Hematopoietic multipotent progenitor cell treated with erythropoietin and hydrocortisone succinate and interleukin-3 and kit ligand, for 15 days (in vitro differentiated cells): ENCODE measurements at regions not wholly inside any gene's neighbourhood (a gene's known extent, or its start where the extent isn't known, plus 50 kb on each side); places are given as distances from the start of the nearest gene placed in this dataset.

Experiments
- DNase-seq: peaks from one replicate; pipeline ENCODE4 v3.0.0-alpha.2; 2015; ENCODE audit warnings: low spot score

DNA sequence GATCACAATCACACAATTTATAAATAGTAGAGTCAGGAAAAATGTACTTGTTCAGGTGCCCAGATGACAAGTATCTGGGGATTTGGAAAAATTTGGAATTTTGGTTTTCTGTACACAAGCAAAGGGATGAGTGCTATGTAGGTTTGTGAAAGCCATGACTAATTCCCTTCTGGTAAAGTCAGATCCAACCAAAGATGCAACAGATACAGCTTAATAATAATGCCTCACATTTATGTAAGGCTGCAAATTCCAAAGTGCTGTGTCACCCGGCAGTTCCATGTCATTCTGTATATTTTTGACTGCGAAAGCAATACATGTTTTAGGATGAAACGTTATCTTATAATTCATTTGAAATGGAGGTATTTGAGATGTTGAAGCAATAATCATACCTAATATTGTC lies 102.7 kb upstream of the AGBL1 start:
- DNase-seq, result no peak

DNA sequence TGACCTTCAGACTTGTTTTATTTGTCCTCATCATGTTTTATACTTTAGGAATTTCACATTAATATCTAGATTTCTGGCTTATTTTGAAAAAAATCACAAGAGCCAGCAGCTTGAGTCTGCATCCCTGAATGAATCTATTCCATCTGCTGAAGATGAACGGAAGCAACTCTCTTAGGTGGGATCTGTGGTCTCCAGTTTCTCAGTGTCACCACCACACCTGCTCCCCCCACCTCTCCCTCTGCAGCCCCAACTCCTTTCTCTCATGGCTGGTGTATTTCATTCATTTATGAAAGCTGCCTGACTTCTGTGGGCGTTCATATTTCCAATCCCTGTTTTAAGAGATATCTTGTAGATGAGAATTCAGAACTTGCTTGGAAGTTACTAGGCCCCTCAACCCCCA lies 102.1 kb upstream of the AGBL1 start:
- DNase-seq, result no peak

DNA sequence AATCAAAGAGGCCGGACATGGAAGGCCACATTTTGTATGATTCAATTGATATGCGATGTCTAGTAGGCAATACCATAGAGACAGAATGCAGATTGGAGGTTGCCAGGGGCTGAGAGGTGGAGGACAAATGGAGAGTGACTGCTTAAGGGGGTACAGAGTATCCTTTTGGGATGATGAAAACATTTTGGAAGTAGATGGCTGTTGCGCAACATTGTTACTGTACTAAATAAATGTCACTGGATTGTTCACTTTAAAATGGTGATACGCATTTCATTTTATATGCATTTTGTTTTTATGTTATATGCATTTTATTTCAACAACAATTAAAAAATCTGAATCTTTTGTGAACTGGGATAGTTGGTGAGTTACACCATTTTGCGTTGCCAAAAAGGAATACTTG lies 99.7 kb upstream of the AGBL1 start:
- DNase-seq, result no peak

DNA sequence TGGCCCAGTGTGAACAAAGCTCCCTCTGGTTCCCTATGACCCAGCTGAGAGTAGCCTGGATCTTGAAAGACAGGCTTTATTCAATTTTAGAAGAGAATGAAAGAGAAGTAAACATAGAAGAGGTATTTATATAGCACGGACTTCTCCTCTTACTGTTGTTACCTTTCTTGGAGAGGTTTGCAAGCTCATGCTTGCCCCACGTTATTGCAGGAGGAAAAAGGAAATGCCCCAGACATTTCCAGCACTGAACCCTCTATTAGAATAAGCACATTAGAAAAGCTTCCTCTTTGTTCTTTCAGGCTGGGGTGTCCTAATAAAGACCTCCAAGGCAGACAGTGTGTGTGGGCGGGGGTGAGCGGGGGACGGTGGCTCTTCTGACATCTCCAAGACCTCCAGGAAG lies 98.7 kb upstream of the AGBL1 start:
- DNase-seq, result no peak

DNA sequence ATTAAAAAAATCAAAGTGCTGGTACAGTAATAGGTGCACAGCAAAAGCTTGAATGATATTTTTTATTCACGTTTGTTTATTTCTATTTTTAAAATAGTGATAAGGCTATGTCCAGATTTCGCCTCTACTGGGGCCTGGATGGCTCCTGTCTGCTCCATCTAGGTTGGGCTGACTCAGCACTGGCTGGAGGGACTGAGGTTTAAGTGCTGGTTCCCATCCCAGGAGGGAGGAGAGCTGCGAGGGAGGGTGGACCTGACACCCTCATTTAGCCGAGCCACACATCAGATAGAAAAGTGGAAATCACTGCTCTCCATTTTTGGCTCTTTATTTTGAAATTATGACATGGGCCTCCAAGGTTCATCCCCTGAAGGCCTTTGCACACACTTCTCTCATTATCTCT lies 95.4 kb upstream of the AGBL1 start:
- no peak for DNase-seq

DNA sequence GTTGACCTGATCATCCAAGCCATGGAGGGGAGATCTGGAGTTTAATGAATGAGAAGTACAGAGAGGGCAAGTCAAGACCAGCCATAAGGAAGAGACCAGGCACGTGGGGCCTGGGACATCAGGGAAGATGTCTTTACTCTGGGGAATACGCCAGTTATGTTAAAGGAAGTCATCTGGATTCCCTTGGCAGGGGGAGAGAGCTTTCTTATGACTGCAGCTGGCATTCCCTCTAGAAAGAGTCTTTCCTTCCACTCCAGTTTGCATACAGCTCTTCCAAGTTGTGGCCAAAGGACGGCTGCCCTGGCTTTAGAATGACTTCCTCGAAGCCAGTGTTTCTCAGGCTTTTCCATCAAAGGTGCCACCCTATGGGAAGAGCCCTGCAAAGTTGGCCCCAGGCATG lies 93.6 kb upstream of the AGBL1 start:
- DNase-seq, result no peak

DNA sequence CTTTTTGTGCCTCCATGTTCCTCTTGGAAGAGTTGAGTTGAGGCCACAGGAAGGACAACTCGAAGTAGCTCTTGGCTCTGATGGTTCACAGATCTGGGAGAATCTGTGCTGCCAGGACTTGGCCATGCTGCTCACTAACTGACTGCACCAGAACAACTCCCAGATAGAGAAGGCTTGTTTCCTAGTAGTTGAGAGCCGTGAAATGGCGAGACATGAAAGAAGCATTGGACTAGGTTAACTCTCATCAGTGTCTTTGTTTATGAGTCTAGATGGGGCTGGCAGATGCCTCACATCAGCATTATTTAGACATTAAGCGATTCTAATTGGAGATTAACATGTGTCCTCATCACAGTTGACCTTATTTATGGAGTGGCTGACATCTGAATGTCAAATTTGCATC lies 92.9 kb upstream of the AGBL1 start:
- DNase-seq, result no peak

DNA sequence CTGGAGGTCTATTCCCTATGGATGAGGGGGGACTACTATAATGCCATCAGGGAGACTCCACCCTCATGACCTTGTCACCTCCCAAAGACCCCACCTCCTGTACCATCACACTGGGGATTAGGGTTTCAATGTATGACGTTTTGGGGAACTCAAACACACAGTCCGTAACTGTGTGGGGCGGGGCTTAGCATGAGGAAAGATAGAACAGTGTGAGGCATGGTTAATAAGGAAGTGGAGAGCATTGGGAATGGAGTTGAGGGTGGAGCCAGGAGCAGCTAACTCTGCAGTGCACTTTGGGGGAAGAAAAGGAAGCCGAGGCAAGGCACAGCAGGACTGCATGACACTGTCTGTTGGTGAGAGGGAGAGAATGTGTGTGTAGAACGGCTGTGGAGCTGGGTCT lies 90.9 kb upstream of the AGBL1 start:
- no peak for DNase-seq

DNA sequence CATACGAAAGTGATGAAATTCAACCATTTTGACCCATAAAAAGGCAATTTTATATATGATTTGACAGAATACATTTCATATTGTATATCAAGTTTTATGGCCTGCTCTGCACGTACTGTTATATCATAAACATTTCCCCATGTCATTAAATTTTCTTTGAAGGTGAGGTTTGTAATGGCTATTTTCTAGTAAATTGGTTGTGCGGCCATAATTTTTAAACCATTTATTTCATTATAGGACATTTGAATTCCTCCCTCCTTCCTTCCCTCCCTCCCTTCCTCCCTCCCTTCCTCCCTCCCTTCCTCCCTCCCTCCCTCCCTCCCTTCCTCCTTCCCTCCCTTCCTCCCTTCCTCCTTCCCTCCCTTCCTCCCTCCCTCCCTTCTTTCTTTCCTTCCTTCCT lies 87.4 kb upstream of the AGBL1 start:
- DNase-seq, result no peak

DNA sequence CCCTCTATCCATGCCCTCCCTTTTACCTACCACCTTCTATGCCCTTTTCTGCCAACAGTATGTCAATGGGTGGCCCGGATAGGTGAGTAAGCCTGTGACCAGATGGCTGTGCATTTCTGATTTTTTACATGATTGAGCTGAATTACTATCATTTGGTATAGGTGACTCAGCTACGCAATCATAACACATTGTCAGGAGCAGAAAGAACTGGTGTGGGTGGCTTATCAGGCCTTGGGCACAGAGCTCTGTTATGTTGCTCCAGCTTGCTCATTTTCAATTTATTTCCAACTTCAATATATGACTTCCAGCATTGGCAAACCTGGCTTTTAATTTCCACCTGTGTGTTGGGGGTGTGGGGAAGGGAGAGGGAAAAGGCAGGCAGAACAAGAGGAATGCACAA lies 86.6 kb upstream of the AGBL1 start:
- DNase-seq, result no peak

DNA sequence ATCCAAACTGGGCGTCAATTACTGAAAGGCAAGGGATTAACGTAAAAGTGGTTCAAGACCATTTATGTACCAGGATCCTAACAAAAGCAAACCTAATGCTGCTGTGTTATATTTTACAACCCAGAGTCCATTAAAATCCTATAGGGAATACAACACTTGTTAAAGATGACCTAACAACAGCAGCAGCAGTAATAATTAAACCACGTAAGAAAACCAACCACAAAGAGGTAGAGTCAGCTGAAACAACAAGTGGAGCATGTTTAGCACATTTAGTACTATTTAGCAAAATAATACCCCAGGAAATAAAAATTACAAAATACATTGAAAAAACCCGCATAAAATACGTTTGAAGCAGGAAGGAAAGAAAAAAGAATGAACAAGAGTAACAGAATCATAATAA lies 82.1 kb upstream of the AGBL1 start:
- DNase-seq, result no peak

DNA sequence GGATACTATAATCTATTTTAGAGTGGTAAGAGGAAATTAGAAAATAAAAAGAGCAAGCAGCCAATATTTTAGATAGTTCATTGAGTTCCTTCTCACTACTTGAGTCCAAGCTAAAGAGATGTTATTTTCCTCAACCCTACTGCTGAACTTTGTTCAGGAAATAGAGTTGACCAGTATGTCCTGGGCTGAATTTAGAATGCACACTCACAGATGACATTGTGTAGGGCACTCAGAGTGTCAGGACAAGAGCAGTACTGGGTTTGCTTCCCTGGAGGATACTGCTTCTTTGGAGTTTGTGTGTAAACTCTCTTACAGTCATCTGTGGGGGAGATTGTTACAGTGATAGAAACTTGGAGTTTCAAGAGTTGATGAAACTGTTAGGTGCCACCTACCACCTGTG lies 80.0 kb upstream of the AGBL1 start:
- DNase-seq, result no peak

DNA sequence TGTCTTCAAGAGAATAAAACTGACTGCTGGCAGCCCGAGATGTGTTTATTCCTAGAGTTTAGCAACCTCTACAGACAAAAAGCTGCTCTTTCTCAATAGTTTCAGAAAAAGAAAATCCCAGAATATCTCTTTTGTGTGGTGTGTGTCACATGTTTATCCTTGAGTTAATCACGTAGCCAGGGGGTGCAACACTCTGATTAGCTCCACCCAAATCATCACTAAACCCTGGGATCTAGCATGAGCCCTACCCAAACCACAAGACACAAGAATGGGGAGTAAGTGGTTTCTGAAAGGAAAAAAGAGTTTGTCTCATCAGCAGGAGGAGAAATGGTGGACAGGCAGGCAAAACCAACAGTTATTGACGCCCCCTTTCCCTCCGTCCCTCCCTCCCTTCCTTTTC lies 78.5 kb upstream of the AGBL1 start:
- no peak for DNase-seq

DNA sequence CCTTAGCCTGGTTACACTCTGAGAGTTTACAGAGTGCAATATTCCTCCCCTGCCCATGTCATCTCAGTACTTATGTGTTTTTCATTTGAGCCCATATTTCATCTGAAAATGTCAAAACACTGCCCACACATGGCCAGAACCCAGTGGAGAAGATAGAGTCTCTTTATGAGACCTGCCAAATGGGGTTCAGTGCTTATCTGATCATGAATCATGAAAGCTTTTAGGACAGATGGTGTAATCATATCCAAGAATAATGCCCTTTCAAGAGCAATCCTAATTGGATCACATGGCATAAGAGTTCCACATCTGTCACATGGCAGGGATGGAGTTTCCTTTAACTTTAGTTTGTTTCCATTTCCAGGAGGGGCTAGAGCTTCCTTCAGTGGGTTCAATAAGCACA lies 77.2 kb upstream of the AGBL1 start:
- no peak for DNase-seq

DNA sequence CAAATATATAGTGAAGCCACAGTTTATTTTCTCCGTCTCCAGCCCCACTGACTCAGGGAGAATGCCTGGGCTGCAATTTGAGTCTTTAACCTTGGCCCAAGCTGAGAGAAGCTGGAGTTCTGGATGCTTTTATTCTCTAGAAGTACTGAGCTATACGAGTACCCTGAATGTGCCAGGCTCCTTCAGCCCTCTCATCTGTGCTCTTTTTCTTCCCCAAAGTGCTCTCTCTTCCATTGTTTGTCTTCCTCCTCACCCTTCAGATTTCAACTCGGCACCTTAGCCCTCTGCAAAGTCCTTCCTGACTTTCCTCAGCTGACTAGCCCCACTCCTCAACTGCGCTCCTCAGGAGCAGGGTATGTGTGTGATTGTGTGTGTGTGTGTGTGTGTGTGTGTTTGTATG lies 75.6 kb upstream of the AGBL1 start:
- DNase-seq, result no peak

DNA sequence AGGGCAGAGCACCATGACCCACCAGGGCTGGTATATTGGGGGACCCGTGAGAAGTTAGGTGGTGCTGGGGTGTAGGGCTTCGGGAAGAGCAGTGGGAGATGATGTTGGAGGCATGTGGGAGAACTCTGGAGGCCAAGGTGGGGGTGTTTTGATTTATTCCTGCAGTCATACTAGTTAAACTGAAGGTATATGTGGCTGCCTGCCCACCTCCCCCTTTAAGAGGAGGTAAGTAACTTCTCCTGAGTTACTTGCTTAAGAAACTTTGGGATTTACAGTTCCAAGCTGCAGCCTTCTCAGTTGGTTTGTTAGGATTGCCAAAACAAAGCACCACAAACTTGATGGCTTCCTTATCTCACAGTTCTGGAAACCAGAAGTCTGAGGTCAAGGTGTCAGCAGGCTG lies 73.1 kb upstream of the AGBL1 start:
- no peak for DNase-seq

DNA sequence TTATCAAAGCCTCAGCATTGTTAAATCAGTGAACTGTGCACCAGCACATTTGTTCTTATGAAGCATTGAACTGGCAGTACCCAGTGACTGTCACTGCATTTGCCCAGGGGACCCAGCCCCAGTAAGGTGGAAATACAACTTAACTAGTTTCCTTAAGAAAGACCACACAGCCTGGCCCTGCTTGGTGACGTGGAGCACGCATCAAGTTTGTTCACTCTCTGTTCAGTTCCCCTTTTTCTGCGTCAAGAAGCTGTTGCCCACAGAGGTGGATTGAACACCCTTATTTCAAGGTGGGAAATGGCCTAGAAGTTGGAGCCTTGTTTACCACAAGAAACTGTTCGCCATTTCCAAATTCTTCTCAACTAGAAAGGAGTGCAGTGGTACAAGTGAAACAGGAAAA lies 69.9 kb upstream of the AGBL1 start:
- no peak for DNase-seq

DNA sequence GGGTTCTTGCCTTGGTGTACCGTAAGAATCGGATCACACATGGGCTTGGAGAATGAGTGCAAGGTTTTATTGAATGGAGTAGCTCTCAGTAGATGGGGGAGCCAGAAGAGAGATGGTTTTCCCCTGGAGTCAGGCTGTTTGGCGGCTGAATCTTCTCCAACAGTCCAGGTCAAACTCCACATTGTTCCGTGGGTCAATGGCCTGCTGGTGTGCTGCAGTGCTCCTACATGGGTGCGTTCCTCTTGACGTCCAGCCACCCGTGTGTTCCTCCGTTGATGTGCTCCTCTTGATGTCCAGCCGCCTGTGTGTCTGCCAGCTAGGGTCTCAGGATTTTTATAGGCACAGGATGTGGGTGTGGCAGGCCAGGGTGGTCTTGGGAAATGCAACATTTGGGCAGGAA lies 69.3 kb upstream of the AGBL1 start:
- no peak for DNase-seq

DNA sequence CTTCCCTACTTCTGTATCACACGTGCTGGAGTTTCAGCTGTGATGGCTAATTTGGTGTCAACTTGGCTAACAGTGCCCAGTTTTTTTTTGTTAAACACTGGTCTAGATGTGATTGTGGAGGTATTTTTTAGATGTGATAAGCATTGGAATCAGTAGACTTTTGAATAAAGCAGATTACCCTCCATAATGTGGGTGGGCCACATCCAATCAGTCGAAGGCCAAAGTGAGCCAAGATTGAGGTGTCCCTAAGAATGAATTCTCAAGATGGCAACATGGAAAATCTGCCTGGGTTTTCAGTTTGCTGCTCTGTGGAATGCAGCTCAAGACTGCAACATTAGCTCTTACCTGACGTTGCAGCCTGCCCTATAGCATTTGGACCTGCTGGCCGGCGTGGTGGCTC lies 68.8 kb upstream of the AGBL1 start:
- no peak for DNase-seq

DNA sequence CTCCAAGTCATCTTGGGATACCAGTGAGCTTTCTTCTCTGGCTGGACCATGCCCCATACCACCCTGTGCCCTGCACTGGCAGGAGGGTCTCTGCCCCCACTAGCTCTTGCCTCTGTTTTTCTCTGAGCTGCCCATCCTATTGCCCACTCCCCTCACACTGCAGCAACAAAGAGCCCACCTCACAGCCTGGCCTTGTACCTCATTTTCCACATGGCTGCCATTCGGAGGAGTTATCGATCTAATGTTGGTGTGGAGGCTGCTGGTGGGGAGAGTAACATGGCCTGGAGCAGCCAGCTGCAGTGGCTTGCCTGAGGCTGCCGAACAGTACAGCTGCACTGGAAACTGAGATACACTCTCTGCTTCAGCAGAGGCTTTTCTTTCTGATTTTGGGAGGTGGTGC lies 65.7 kb upstream of the AGBL1 start:
- DNase-seq, result no peak

DNA sequence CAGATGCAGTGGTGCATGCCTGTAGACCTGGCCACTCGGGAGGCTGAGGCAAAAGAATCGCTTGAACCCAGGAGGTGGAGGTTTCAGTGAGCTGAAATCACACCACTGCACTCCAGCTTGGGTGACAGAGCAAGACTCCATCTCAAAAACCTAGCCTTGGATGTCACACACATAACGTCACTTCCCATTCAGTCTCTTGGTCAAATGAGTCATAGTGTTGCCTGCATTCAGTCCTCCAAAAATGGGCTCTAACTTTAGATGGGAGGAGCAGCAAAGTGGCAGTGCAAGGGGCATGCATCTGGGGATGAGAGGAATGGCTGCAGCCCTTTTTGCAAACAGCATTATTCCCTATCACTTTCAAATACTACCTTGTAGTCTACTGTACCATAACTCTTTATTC lies 62.9 kb upstream of the AGBL1 start:
- no peak for DNase-seq

DNA sequence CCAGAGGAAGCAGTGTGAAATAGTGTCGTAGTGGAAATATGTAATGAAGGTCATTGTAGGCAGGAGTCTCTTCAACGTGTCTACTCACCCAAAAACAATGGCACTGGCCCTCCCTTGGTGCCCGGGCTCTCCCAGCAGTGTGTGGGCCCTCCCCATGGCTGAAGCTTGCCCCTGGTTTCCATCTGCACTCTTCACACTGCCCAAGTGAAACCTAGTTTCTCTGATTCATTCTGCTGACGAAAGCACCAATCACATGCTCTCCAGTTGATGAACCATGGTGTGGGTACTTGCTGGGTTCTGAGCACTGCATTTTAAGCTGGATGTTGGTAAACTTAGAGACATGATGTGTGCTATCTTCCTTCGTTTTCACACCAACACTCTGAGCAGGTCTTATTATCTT lies 61.0 kb upstream of the AGBL1 start:
- DNase-seq, result no peak

DNA sequence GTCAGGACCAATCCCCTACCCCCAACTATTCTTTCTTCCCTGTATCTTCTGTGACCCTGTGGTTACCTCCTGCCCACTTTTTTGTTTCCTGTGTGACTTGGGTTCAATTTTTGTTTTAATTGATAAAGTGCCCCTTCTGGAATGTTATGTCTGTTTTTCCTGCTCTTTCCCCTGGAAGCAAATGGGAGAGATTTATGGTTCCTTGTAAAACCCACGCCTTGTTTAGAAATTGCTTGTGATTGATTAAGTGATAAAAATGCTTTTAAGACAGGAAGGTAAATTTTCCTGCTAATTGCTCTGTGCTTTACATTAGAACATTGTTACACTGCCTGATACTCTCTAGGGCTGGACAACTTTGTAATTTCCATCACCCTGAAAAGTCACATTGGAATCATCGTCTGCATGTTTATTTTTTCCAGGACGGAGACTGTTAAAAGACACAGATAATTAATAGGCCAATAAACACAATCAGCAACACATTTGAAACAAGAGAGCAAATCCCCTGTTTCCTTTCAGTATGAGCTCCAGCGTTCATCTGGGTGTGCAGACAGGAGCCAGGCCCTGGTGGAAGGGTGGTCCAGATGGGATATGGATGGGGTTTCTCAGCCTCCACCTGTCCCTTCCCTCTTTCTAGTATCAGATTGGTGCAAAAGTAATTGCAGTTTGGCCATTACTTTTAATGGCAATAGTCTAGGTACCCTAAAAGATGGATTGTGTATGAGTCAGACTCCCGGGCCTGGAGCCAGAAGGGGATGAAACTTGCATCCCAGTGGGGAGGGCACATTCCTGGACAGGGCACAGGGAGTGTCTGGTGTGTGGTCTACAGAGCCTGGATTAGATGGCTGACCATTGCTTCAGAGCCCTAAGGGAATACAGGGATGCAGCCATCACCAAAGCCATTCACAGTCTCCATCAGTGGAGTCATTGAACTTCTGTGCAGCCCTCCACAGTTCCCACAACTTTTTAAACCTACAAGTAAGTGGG lies 58.1 kb upstream of the AGBL1 start:
- DNase-seq, result no peak

DNA sequence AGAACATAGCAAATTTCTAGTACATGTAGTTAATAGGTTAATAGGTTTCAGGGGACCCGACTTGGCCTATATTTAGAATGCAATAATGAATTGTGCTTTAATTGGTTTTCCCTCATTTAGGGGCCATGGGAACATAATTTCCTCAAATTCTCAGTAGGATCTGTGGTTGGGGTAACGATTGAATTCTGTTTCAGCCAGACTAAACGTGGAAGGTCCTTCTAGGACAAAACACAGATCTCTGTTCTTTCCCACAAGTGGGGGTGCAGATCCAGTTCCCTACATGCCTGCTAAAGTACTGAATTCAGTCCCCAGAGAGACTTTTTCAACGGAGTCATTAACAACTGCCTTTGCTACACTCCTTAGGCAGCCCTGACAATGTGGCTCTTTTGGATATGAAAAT lies 50.7 kb upstream of the AGBL1 start:
- no peak for DNase-seq
